H9 (cell line): ENCODE measurements at regions not wholly inside any gene's neighbourhood (a gene's known extent, or its start where the extent isn't known, plus 50 kb on each side); places are given as distances from the start of the nearest gene placed in this dataset.
A peak's percentile ranks its signal among the peaks of the same experiment; 100 is the strongest.

Experiments
- DNase-seq: peaks from one replicate; pipeline ENCODE4 v3.0.0-alpha.2; 2017
- H2AFZ ChIP-seq: one replicate; pipeline ENCODE4 v1.6.1; 2013; ENCODE audit warnings: mild to moderate bottlenecking, low read length, control low read depth, moderate library complexity
- H2AK5ac ChIP-seq: 2 replicates; pipeline ENCODE4 v1.6.1; 2013; ENCODE audit warnings: low read length, control low read depth, mixed read lengths; ENCODE audit not compliant: insufficient read length
- H2BK120ac ChIP-seq: one replicate; pipeline ENCODE4 v1.6.1; 2013; ENCODE audit warnings: low read depth, mild to moderate bottlenecking, low read length, control low read depth, inconsistent platforms; ENCODE audit not compliant: poor library complexity, severe bottlenecking
- H2BK12ac ChIP-seq: 2 replicates; pipeline ENCODE4 v1.6.1; 2013; ENCODE audit warnings: low read length, control low read depth, mixed read lengths, low read depth; ENCODE audit not compliant: insufficient read length
- H2BK15ac ChIP-seq: 2 replicates; pipeline ENCODE4 v1.6.1; 2013; ENCODE audit warnings: low read depth, low read length, control low read depth
- H2BK20ac ChIP-seq: one replicate; pipeline ENCODE4 v1.6.1; 2013; ENCODE audit warnings: low read depth, mild to moderate bottlenecking, low read length, control low read depth, inconsistent platforms; ENCODE audit not compliant: poor library complexity, severe bottlenecking
- H2BK5ac ChIP-seq: 2 replicates; pipeline ENCODE4 v1.6.1; 2013; ENCODE audit warnings: low read length, control low read depth, mixed read lengths; ENCODE audit not compliant: insufficient read length
- H3K14ac ChIP-seq: 2 replicates; pipeline ENCODE4 v1.6.1; 2013; ENCODE audit warnings: low read length, control low read depth; ENCODE audit not compliant: insufficient read depth
- H3K18ac ChIP-seq: 2 replicates; pipeline ENCODE4 v1.6.1; 2013; ENCODE audit warnings: low read depth, mild to moderate bottlenecking, mixed read lengths, low read length, control low read depth; ENCODE audit not compliant: insufficient read length
- H3K23ac ChIP-seq: 2 replicates; pipeline ENCODE4 v1.6.1; 2013; ENCODE audit warnings: low read length, control low read depth, mixed read lengths, low read depth; ENCODE audit not compliant: insufficient read length
- H3K23me2 ChIP-seq: 2 replicates; pipeline ENCODE4 v1.6.1; 2013; ENCODE audit warnings: low read depth, mild to moderate bottlenecking, mixed read lengths, low read length, control low read depth; ENCODE audit not compliant: insufficient read length, poor library complexity, severe bottlenecking
- H3K27ac ChIP-seq: 2 replicates; pipeline ENCODE4 v1.5.1; 2013; ENCODE audit warnings: low read length, control low read depth, mixed read lengths, low read depth; ENCODE audit not compliant: insufficient read length
- H3K27me3 ChIP-seq: 2 replicates; pipeline ENCODE4 v1.6.1; 2013; ENCODE audit warnings: low read length, control low read depth, inconsistent platforms; ENCODE audit not compliant: insufficient read depth
- H3K4ac ChIP-seq: 2 replicates; pipeline ENCODE4 v1.6.1; 2013; ENCODE audit warnings: low read depth, mild to moderate bottlenecking, control low read depth, inconsistent platforms, low read length, moderate library complexity
- H3K4me1 ChIP-seq: 2 replicates; pipeline ENCODE4 v1.6.1; 2013; ENCODE audit warnings: low read length, control low read depth, inconsistent platforms; ENCODE audit not compliant: insufficient read depth
- H3K4me2 ChIP-seq: 2 replicates; pipeline ENCODE4 v1.6.1; 2013; ENCODE audit warnings: low read length, control low read depth, mixed read lengths; ENCODE audit not compliant: insufficient read length, insufficient read depth
- H3K56ac ChIP-seq: 2 replicates; pipeline ENCODE4 v1.6.1; 2013; ENCODE audit warnings: low read depth, mild to moderate bottlenecking, mixed read lengths, low read length, control low read depth; ENCODE audit not compliant: insufficient read length
- H3K79me1 ChIP-seq: 2 replicates; pipeline ENCODE4 v1.6.1; 2013; ENCODE audit warnings: low read depth, mild to moderate bottlenecking, moderate library complexity, low read length, control low read depth, inconsistent platforms; ENCODE audit not compliant: insufficient read depth, poor library complexity, severe bottlenecking
- H3K79me2 ChIP-seq: 2 replicates; pipeline ENCODE4 v1.6.1; 2013; ENCODE audit warnings: low read length, control low read depth, inconsistent platforms; ENCODE audit not compliant: insufficient read depth
- H3K9ac ChIP-seq: 2 replicates; pipeline ENCODE4 v1.6.1; 2013; ENCODE audit warnings: low read length, control low read depth, mixed read lengths; ENCODE audit not compliant: insufficient read length; ENCODE audit errors: extremely low read depth
- H3K9me3 ChIP-seq: one replicate; pipeline ENCODE4 v1.6.1; 2013; ENCODE audit warnings: low read depth, low read length, inconsistent platforms; ENCODE audit not compliant: control insufficient read depth
- H3T11ph ChIP-seq: one replicate; pipeline ENCODE4 v1.6.1; 2013; ENCODE audit warnings: mild to moderate bottlenecking, low read length, control low read depth, inconsistent platforms
- H4K20me1 ChIP-seq: one replicate; pipeline ENCODE4 v1.6.1; 2013; ENCODE audit not compliant: control insufficient read depth, insufficient read length, insufficient read depth
- H4K5ac ChIP-seq: 2 replicates; pipeline ENCODE4 v1.6.1; 2013; ENCODE audit warnings: low read depth, mild to moderate bottlenecking, mixed read lengths, low read length, control low read depth; ENCODE audit not compliant: insufficient read length
- H4K8ac ChIP-seq: replicated peaks from 2 replicates; pipeline ENCODE4 v1.6.1; 2013; ENCODE audit warnings: low read length, control low read depth, mixed read lengths, low read depth; ENCODE audit not compliant: insufficient read length
- H4K91ac ChIP-seq: 2 replicates; pipeline ENCODE4 v1.6.1; 2013; ENCODE audit warnings: low read depth, mild to moderate bottlenecking, moderate library complexity, mixed read lengths, low read length, control low read depth; ENCODE audit not compliant: insufficient read length
- H3K27ac Mint-ChIP-seq, 3 experiments: 2 replicates in 2 of 3; 3 replicates in 1 of 3; pipeline ENCODE4 v1.8.0; 2020 to 2021; ENCODE audit warnings: mixed read lengths in 3 of 3, mild to moderate bottlenecking in 1 of 3, moderate library complexity in 1 of 3
- H3K27me3 Mint-ChIP-seq: 2 replicates; pipeline ENCODE4 v1.8.0; 2021; ENCODE audit warnings: low read depth, mild to moderate bottlenecking, moderate library complexity, mixed read lengths
- H3K36me3 Mint-ChIP-seq, 3 experiments: 2 replicates in 2 of 3; 3 replicates in 1 of 3; pipeline ENCODE4 v1.8.0; 2020 to 2021; ENCODE audit warnings: low read depth in 3 of 3, mixed read lengths in 3 of 3; ENCODE audit not compliant: insufficient read depth in 1 of 3
- H3K4me1 Mint-ChIP-seq, 2 experiments: 2 replicates each; pipeline ENCODE4 v1.8.0; 2020; ENCODE audit warnings: mixed read lengths in 2 of 2
- H3K4me3 Mint-ChIP-seq, 2 experiments: 2 replicates in 1 of 2; 3 replicates in 1 of 2; pipeline ENCODE4 v1.8.0; 2020 to 2021; ENCODE audit warnings: mild to moderate bottlenecking in 2 of 2, mixed read lengths in 2 of 2, moderate library complexity in 1 of 2
- H3K9me3 Mint-ChIP-seq, 2 experiments: 2 replicates in 1 of 2; 3 replicates in 1 of 2; pipeline ENCODE4 v1.8.0; 2020; ENCODE audit warnings: mild to moderate bottlenecking in 2 of 2, mixed read lengths in 2 of 2, moderate library complexity in 1 of 2
- WGBS: extraction: QIAGEN DNeasy Blood & Tissue Kit; methylation state at CpG from one replicate; pipeline ENCODE4 v1.1.7; 2013; ENCODE audit warnings: missing lambda C conversion rate, low lambda C conversion rate, mixed read lengths; ENCODE audit not compliant: insufficient read length; ENCODE audit errors: extremely low coverage; 5-methylcytosine and 5-hydroxymethylcytosine counted together
- TF ChIP-seq, protein P1 (sequence below): fragments of 200-600 bp; sonication (generic); conservative IDR thresholded peaks from 3 replicates; pipeline ENCODE4 v1.8.0; 2021; ENCODE audit warnings: antibody characterized with exemption, mild to moderate bottlenecking

DNA sequence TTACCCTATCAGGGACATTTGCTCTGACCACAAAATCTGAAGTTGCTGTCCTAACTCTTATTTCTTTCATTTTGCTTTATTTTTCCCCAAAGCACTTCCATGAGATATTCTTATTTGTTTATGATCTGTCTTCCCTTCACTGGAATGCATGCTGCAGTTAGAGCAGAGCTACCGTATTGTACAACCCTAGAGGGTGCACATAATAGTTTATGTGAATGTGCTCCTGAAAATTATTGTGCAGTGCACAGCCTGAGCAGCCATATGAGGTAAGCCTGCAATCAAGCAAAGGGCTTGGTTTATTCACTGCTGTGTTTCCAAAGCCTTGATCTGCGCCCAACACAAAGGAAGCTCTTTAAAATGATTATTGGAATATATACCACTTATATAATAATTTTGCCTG, 120.3 kb upstream of the CADPS start:
- no peak overlapping the region for H3T11ph ChIP-seq
- Mint-ChIP-seq H3K27me3 (no peaks in the 10 kb centered on the region), H3K4me3 (no peak overlapping the region), H3K36me3 (peaks cover 4 to 25% (median 18%) of the 10 kb centered on the region in 3 experiments; a peak in 6 of 7 replicates), H3K9me3 (no peaks in the 10 kb centered on the region), H3K4me1 (peaks cover 29 to 37% of the 10 kb centered on the region in 2 experiments), H3K27ac (peak overlapping the region; percentile 2 to 80 (median 77); a peak in 5 of 7 replicates)
- H3K27ac ChIP-seq = no peak overlapping the region
- no peak overlapping the region for H3K56ac ChIP-seq
- no peak overlapping the region for H2BK120ac ChIP-seq
- H3K79me1 ChIP-seq = no peaks in the 10 kb centered on the region
- no peaks in the 10 kb centered on the region for H3K9me3 ChIP-seq
- peaks cover 9% of the 10 kb centered on the region for H3K4me1 ChIP-seq
- peak overlapping the region; percentile 5 for H3K4me2 ChIP-seq
- no peak overlapping the region for H3K14ac ChIP-seq
- H2BK5ac ChIP-seq = no peak overlapping the region
- H2BK20ac ChIP-seq = no peak overlapping the region
- no peaks in the 10 kb centered on the region for H3K79me2 ChIP-seq
- no peak overlapping the region for H2AFZ ChIP-seq
- peak overlapping the region; percentile 87 for H2BK12ac ChIP-seq
- H4K8ac ChIP-seq = no peak overlapping the region
- no peaks in the 10 kb centered on the region for H3K27me3 ChIP-seq
- TF ChIP-seq, protein P1, sequence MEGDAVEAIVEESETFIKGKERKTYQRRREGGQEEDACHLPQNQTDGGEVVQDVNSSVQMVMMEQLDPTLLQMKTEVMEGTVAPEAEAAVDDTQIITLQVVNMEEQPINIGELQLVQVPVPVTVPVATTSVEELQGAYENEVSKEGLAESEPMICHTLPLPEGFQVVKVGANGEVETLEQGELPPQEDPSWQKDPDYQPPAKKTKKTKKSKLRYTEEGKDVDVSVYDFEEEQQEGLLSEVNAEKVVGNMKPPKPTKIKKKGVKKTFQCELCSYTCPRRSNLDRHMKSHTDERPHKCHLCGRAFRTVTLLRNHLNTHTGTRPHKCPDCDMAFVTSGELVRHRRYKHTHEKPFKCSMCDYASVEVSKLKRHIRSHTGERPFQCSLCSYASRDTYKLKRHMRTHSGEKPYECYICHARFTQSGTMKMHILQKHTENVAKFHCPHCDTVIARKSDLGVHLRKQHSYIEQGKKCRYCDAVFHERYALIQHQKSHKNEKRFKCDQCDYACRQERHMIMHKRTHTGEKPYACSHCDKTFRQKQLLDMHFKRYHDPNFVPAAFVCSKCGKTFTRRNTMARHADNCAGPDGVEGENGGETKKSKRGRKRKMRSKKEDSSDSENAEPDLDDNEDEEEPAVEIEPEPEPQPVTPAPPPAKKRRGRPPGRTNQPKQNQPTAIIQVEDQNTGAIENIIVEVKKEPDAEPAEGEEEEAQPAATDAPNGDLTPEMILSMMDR = no peak
- H3K9ac ChIP-seq = no peak overlapping the region
- no peak overlapping the region for H3K23ac ChIP-seq
- H4K20me1 ChIP-seq = no peaks in the 10 kb centered on the region
- no peak overlapping the region for H3K18ac ChIP-seq
- DNase-seq = no peak
- no peak overlapping the region for H2AK5ac ChIP-seq
- no CpG with 5 or more reads among the region's 2 CpGs for WGBS
- no peak overlapping the region for H3K4ac ChIP-seq
- no peak overlapping the region for H2BK15ac ChIP-seq
- no peak overlapping the region for H4K5ac ChIP-seq
- H3K23me2 ChIP-seq = no peaks in the 10 kb centered on the region
- H4K91ac ChIP-seq = no peak overlapping the region
